ENCODE measurements at regions not wholly inside any gene's neighbourhood (a gene's known extent, or its start where the extent isn't known, plus 50 kb on each side); places are given as distances from the start of the nearest gene placed in this dataset.

DNA sequence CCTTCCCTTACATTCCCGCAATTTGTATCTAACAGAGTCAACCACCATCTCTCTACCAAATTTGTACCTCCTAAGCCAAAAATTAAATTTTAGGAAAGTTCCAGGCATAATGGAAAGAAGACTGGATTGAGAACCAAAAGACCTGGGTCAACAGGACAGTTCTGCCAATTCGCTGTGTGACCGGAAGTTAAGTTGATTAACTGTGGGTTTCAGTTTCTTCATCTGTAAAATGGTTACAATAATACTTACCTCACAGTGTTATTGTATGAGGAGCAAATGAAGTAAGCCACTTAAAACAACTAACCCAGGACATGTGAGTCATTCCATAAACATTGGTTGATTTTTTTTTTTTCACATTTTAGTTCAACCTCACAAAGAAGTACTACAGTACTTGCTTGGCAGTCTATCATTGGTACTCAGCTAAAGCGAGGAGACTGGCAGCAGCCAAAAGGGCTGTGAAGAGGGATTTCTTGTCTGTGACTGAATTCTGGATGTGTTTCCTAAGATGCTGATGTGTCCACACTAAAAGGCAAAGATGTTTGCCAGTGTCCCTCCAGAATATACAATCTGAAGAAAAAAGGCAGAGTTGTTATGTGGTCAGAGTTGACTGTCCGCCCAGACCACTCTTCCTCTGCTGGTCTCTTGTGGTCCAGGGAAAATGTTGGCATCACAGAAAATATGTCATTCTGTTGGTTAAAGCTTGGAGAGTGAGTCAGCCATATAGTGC, 198.6 kb downstream of the TLE1 start:
- ATAC-seq, result no peak
- intact Hi-C loops (cut with micrococcal nuclease), result no loop called here

DNA sequence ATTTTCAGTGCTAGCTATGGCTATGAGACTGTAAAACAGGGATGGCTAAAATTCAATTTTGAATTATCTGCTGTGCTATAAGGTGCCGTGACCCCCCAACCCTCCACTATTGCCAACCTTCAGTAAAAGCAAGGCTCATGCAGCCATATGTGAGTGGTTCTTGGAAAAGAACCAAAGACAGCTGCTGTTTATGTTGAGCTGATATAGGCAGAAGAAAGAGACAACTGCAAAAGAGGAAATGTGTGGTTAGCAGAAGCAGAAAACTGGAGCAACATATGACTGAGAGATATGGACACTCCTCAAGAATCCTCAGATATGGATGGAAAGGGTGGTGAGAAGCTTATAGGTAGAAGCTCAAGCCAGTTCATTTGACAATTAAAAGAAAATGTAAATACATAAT, 200.3 kb downstream of the TLE1 start:
- no peaks in the 10 kb centered on the region for H3K4me1 ChIP-seq (ENCODE audit: control insufficient read depth in 2 of 2, insufficient read depth in 2 of 2, low read length in 2 of 2)
- Mint-ChIP-seq H3K36me3 (peaks cover 0 to 4% (median 0%) of the 10 kb centered on the region in 5 donors), H3K27me3 (no peaks in the 10 kb centered on the region), H3K4me1 (no peaks in the 10 kb centered on the region), H3K4me3 (no peak overlapping the region), H3K9me3 (peaks cover 0 to 11% (median 0%) of the 10 kb centered on the region in 11 donors), H3K27ac (no peak overlapping the region)
- no peak for ATAC-seq
- ChIA-PET CTCF (no interaction called here), POLR2A (no interaction called here)
- no peaks in the 10 kb centered on the region for H3K36me3 ChIP-seq (ENCODE audit: control insufficient read depth in 2 of 3, insufficient read depth in 3 of 3, low read length in 3 of 3)
- H3K9me3 ChIP-seq (ENCODE audit: control insufficient read depth in 2 of 3, low read length in 3 of 3), result no peaks in the 10 kb centered on the region
- H3K27ac ChIP-seq (ENCODE audit: low read depth, low read length), result no peak overlapping the region
- no peak overlapping the region for H3K4me3 ChIP-seq (ENCODE audit: low read length)
- DNase-seq, result no peak
- intact Hi-C loops (cut with micrococcal nuclease), result no loop called here
- no peaks in the 10 kb centered on the region for H3K27me3 ChIP-seq (ENCODE audit: control insufficient read depth in 2 of 2, insufficient read depth in 2 of 2, low read length in 2 of 2)

More for the DNA sequence above, 198.6 kb downstream of the TLE1 start:
- H3K27me3 ChIP-seq (ENCODE audit: control insufficient read depth in 2 of 2, insufficient read depth in 2 of 2, low read length in 2 of 2), result no peaks in the 10 kb centered on the region
- Mint-ChIP-seq H3K4me1 (no peaks in the 10 kb centered on the region), H3K27me3 (no peaks in the 10 kb centered on the region), H3K36me3 (peaks cover 0 to 4% (median 0%) of the 10 kb centered on the region in 5 donors), H3K4me3 (no peak overlapping the region), H3K9me3 (peaks cover 0 to 9% (median 0%) of the 10 kb centered on the region in 11 donors), H3K27ac (no peak overlapping the region)
- no peak for DNase-seq
- no peaks in the 10 kb centered on the region for H3K4me1 ChIP-seq (ENCODE audit: control insufficient read depth in 2 of 2, insufficient read depth in 2 of 2, low read length in 2 of 2)
- no peak overlapping the region for H3K27ac ChIP-seq (ENCODE audit: low read depth, low read length)
- ChIA-PET POLR2A (no interaction called here), CTCF (no interaction called here)
- H3K9me3 ChIP-seq (ENCODE audit: control insufficient read depth in 2 of 3, low read length in 3 of 3), result no peaks in the 10 kb centered on the region
- no peak overlapping the region for H3K4me3 ChIP-seq (ENCODE audit: low read length)
- no peaks in the 10 kb centered on the region for H3K36me3 ChIP-seq (ENCODE audit: control insufficient read depth in 2 of 3, insufficient read depth in 3 of 3, low read length in 3 of 3)

DNA sequence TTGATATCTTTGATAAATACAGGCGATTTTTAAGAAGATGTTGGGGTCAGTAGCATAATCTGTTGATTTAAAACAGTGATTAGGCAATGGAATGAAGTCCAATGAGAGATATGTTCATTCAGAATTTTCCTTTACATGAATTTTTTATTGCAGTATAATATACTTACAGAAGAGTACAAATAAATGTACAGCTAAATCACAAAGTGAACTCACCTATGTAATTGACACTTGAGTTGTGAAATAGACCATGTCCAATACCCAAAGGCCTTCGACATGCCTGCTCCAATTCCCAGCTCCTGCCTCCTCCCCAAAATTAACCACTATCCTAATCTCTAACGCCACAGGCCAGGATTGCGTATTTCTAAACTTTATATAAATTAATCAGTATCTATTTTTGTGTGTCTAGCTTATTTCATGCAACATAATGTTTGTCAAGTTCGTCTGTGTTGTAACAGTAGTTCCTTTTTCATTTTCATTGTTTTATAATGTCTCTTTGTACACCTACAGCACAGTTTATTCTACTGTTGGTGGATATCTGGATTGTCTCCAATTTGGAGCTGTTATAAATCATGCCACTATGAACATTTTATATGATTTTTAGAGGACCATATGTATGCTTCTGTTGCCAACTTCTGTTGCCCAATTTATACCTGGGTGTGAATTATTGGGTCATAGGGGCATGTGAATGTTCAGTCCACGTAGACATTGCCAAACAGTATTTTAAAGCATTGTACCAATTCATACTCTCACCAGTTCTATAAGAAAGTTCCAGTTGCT, 208.3 kb downstream of the TLE1 start:
- no peaks in the 10 kb centered on the region for H3K9me3 ChIP-seq (ENCODE audit: control insufficient read depth in 2 of 3, low read length in 3 of 3)
- ATAC-seq, result no peak
- H3K4me1 ChIP-seq (ENCODE audit: control insufficient read depth in 2 of 2, insufficient read depth in 2 of 2, low read length in 2 of 2), result no peaks in the 10 kb centered on the region
- Mint-ChIP-seq H3K4me3 (no peak overlapping the region), H3K4me1 (no peaks in the 10 kb centered on the region), H3K36me3 (no peaks in the 10 kb centered on the region), H3K27me3 (no peaks in the 10 kb centered on the region), H3K27ac (no peak overlapping the region), H3K9me3 (peaks cover 0 to 9% (median 2%) of the 10 kb centered on the region in 11 donors)
- no peak overlapping the region for H3K27ac ChIP-seq (ENCODE audit: low read depth, low read length)
- H3K36me3 ChIP-seq (ENCODE audit: control insufficient read depth in 2 of 3, insufficient read depth in 3 of 3, low read length in 3 of 3), result no peaks in the 10 kb centered on the region
- ChIA-PET POLR2A (no interaction called here), CTCF (no interaction called here)
- no peak for DNase-seq
- H3K4me3 ChIP-seq (ENCODE audit: low read length), result no peak overlapping the region
- H3K27me3 ChIP-seq (ENCODE audit: control insufficient read depth in 2 of 2, insufficient read depth in 2 of 2, low read length in 2 of 2), result no peaks in the 10 kb centered on the region
- intact Hi-C loops (cut with micrococcal nuclease), result no loop called here

DNA sequence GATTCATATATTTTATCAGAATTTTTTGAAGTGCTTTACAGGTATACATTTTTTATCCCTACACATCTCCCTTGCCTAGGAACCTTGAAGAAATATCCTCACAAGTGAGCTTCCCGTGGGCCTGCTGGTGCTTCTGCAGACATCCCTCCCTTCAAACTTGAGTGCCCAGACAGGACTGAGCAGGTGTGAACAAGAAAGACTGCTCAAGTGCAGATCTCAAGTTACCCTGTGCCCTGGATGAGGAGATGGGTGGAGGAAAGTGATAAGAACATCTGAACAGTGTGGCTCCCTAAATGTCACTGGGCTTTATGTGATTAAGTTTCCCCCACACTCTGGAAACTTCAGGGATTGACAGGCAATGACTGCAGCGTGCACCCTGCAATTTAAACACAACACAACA, 209.8 kb downstream of the TLE1 start:
- Mint-ChIP-seq H3K4me3 (no peak overlapping the region), H3K27me3 (no peaks in the 10 kb centered on the region), H3K4me1 (no peaks in the 10 kb centered on the region), H3K27ac (no peak overlapping the region), H3K36me3 (no peaks in the 10 kb centered on the region), H3K9me3 (peaks cover 0 to 9% (median 2%) of the 10 kb centered on the region in 11 donors)
- no peaks in the 10 kb centered on the region for H3K27me3 ChIP-seq (ENCODE audit: control insufficient read depth in 2 of 2, insufficient read depth in 2 of 2, low read length in 2 of 2)
- no peak for ATAC-seq
- H3K27ac ChIP-seq (ENCODE audit: low read depth, low read length), result no peak overlapping the region
- POLR2A ChIA-PET, result no interaction called here
- no peaks in the 10 kb centered on the region for H3K36me3 ChIP-seq (ENCODE audit: control insufficient read depth in 2 of 3, insufficient read depth in 3 of 3, low read length in 3 of 3)
- no peaks in the 10 kb centered on the region for H3K9me3 ChIP-seq (ENCODE audit: control insufficient read depth in 2 of 3, low read length in 3 of 3)
- intact Hi-C loops (cut with micrococcal nuclease), result no loop called here
- CTCF ChIA-PET, result no interaction called here
- no peaks in the 10 kb centered on the region for H3K4me1 ChIP-seq (ENCODE audit: control insufficient read depth in 2 of 2, insufficient read depth in 2 of 2, low read length in 2 of 2)
- DNase-seq, result no peak
- no peak overlapping the region for H3K4me3 ChIP-seq (ENCODE audit: low read length)

DNA sequence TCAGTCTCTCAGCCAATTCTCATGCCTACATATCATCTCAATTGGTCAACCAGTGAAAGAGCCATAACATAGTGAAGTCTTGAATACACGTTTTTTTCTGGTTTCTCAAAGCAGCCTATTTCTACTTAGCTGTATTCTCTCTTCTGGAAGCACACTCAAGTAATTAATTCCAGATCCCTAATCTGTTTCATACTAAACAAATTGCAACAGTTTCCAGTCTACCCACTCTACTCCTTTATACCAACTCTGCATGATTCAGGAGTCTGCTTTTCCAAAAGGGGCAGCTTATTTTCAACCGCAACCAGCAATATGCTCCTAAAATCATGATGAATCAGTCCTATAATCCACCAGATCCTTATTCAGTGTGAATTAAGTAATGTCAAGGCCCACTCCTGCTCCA, 211.7 kb downstream of the TLE1 start:
- H3K36me3 Mint-ChIP-seq, result no peaks in the 10 kb centered on the region
- Histone ChIP-seq H3K9me3 (ENCODE audit: control insufficient read depth in 2 of 3, low read length in 3 of 3) (no peaks in the 10 kb centered on the region), H3K27ac (ENCODE audit: low read depth, low read length) (no peak overlapping the region), H3K4me1 (ENCODE audit: control insufficient read depth in 2 of 2, insufficient read depth in 2 of 2, low read length in 2 of 2) (no peaks in the 10 kb centered on the region), H3K27me3 (ENCODE audit: control insufficient read depth in 2 of 2, insufficient read depth in 2 of 2, low read length in 2 of 2) (no peaks in the 10 kb centered on the region), H3K36me3 (ENCODE audit: control insufficient read depth in 2 of 3, insufficient read depth in 3 of 3, low read length in 3 of 3) (no peaks in the 10 kb centered on the region), H3K4me3 (ENCODE audit: low read length) (no peak overlapping the region)
- no peak for ATAC-seq
- no peak overlapping the region for H3K27ac Mint-ChIP-seq
- DNase-seq, result no peak
- H3K4me3 Mint-ChIP-seq, result no peak overlapping the region
- no peaks in the 10 kb centered on the region for H3K27me3 Mint-ChIP-seq
- H3K9me3 Mint-ChIP-seq, result peaks cover 0 to 10% (median 2%) of the 10 kb centered on the region in 11 donors
- H3K4me1 Mint-ChIP-seq, result no peaks in the 10 kb centered on the region
- ChIA-PET POLR2A (no interaction called here), CTCF (no interaction called here)
- intact Hi-C loops (cut with micrococcal nuclease), result no loop called here

DNA sequence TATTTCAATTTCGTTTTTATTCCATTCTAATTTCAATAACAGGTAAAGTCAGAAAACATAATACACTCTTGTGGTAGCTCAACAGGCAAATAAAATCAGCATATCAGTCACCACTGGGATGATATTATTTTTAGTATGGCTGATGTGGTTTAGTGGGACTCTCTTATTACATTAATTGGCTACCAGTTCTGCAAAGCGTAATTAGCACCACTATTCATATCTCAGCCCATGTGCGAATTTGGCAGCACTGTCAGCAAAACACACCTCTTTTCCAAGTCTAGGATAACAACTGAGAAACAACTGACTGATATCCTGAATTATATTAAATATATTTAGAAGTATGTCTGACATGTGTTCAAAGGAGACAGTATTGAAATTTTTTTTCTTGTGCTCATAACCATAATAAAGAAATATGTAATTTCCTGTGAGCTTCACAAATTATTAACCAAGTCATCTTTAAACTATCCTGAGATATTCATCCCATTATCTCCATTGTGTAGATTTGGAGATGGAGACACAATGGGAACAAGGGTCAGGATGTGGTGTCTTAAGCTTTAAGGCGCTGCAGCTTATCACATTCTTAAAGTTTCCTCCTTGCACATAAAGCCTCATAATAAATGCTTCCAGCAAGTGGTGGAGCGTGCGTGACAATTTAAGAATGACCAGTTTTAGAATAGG, 212.4 kb downstream of the TLE1 start:
- no peak overlapping the region for H3K4me3 Mint-ChIP-seq
- ChIA-PET POLR2A (no interaction called here), CTCF (no interaction called here)
- no peaks in the 10 kb centered on the region for H3K27me3 ChIP-seq (ENCODE audit: control insufficient read depth in 2 of 2, insufficient read depth in 2 of 2, low read length in 2 of 2)
- intact Hi-C loops (cut with micrococcal nuclease), result no loop called here
- H3K9me3 Mint-ChIP-seq, result peaks cover 0 to 10% (median 2%) of the 10 kb centered on the region in 11 donors
- H3K27ac ChIP-seq (ENCODE audit: low read depth, low read length), result no peak overlapping the region
- ATAC-seq (no peak), DNase-seq (no peak)
- no peaks in the 10 kb centered on the region for H3K36me3 ChIP-seq (ENCODE audit: control insufficient read depth in 2 of 3, insufficient read depth in 3 of 3, low read length in 3 of 3)
- no peaks in the 10 kb centered on the region for H3K4me1 Mint-ChIP-seq
- H3K27ac Mint-ChIP-seq, result no peak overlapping the region
- no peak overlapping the region for H3K4me3 ChIP-seq (ENCODE audit: low read length)
- no peaks in the 10 kb centered on the region for H3K4me1 ChIP-seq (ENCODE audit: control insufficient read depth in 2 of 2, insufficient read depth in 2 of 2, low read length in 2 of 2)
- no peaks in the 10 kb centered on the region for H3K27me3 Mint-ChIP-seq
- no peaks in the 10 kb centered on the region for H3K9me3 ChIP-seq (ENCODE audit: control insufficient read depth in 2 of 3, low read length in 3 of 3)
- no peaks in the 10 kb centered on the region for H3K36me3 Mint-ChIP-seq

All from naive thymus-derived CD4-positive, alpha-beta T cell (primary cell).